Inflammatory macrophage (primary cell): ENCODE measurements at regions not wholly inside any gene's neighbourhood (a gene's known extent, or its start where the extent isn't known, plus 50 kb on each side); places are given as distances from the start of the nearest gene placed in this dataset.

Source experiments
- DNase-seq, 2 donors: peaks; one replicate each; pipeline ENCODE4 v3.0.0-alpha.2; 2020 to 2022

GRCh38 chr12:39124768-39125167 is 219.4 kb upstream of the CPNE8 start:
- no peak for DNase-seq

- DNase-seq: no peak
These were observed 218.3 kb upstream of the CPNE8 start for GRCh38 chr12:39123580-39124253.

- DNase-seq: no peak
These were observed 217.3 kb upstream of the CPNE8 start for GRCh38 chr12:39122562-39123204.

GRCh38 chr12:39116861-39117260 is 211.5 kb upstream of the CPNE8 start:
- DNase-seq: no peak

- no peak for DNase-seq
These were observed 206.7 kb upstream of the CPNE8 start for GRCh38 chr12:39112064-39112463.

DNA sequence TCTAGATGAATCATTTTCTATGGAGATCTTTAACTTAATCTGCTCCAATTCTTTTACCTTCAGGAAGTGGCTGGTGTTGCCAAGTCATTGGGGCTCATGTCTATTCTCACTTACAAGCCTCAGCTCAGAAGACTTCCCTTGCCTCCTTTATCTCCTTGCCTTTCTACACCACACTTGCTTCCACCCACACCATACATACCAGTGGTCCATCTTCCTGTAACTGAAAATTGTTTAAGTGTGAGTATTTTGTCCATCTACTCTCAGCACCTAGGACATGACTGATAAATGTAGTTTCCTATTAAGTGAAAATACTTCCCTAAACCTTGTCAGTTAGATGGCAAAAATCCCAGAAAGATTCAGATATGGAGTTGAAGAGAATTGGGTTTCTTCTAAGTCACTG is 199.7 kb upstream of the CPNE8 start:
- no peak for DNase-seq

DNA sequence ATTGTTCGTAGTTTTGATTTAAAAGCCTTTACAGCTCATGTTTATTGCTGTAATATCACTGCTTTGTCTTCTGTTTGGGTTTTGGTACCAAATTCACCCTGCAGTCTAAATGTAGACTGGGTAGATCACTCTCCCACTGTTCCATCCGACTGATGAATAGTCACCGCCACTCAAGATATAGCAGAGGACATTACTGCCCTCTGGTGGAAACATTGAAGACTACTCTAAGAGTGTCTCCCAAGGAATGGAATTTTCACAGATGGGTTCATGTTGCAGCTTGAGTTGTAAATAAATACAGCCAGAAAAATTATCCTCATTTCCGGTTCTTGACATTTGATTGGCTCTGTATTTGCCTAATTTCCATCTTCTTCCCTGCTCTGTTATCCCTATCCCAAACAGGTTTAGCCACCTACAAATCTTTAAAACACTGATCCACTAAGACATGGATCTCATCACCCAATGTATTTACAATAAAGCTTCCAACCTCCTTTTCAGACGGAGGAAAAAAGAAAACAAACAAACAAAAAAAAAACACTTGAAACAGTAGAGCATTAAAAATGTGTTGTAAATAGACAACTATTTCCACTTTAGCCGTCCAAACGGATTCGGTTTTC is 198.3 kb upstream of the CPNE8 start:
- peak; percentile 65 to 69 for DNase-seq

DNA sequence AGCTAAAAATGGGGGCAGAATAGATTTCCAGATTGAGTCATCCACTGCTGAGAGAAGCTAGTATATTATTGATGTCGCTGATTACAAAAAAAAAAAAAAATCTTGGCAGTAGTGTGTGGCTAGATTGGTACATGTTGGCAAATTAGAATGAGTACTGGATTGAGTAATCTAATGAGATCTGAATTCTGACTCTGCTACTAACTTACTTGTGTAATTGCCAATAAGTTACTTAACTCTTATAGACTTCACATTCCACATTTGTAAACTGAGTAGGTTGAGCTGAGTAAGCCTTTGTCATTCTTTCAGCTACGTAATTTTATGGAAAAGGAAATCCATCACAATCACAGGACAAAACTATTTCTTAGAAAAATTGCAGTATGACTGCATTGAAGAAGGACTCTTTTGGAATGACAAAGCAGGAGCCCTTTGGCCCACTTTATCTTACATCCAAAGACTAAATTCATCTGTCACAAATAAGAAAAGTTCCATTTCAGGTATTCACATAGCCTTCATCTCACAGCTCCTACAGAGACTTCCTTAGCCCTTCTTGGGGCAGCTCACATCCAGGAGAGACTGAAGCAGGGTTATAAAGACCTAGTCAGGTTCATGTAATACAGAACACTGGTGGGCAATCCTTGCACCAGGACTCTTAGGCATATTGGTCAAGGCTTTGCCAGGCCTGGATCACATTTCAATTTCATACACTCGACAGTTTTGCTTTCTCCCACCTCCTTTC is 197.3 kb upstream of the CPNE8 start:
- peak; percentile 15 to 28 for DNase-seq

DNA sequence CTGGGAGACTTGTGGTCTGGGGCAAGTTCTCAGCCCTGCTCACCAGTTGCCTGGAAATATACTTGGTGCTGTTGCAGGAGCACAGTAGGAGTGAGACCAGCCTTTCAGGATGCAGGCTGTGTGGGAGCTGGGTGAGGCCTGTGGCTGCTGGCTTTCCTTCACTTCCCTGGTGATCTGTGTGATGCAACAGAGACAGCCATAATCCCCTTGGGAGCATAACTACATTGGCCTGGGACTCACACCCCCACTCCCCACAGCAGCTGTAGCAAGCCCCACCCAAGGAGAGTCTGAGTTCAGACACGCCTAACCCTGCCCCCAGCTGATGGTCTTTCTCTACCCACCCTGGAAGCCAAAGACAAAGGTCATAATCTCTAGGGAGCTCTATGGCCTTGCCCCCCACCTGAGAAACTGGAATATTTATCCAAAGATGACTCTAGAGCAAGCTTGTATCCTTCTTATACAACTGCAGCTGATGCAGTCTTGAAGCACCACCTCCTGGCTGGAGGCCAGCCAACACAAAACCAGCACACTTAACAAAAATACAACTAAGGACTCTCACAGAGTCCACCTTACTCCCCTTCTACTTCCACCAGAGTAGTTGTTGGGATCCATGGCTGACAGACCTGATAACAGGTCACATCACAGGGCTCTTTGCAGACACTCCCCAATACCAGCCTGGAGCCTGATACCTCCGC is 190.4 kb upstream of the CPNE8 start:
- peak in 1 of 2 donors; percentile 6 for DNase-seq

- no peak for DNase-seq
These were observed 176.5 kb upstream of the CPNE8 start for GRCh38 chr12:39081910-39082309.

- no peak for DNase-seq
These were observed 171.8 kb upstream of the CPNE8 start for GRCh38 chr12:39077226-39077625.

DNA sequence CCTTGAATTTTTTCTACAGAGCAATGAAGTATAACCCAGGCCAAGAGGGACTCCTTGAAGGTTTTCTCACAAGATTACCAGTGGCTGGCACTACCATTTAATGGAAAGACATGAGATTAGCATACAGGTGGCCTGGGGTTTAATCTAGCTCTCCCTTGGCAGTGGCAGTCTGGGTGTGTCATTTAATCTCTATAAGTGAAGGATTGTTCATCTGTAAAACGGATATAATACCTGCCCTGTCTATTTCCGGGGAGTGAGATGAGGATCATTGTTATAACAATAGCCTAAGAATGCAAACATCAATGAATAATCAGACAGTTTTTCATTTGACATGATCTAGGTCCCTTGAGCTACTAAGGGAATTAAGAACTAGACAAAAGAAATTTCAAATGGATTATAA is 168.7 kb upstream of the CPNE8 start:
- DNase-seq: no peak

DNA sequence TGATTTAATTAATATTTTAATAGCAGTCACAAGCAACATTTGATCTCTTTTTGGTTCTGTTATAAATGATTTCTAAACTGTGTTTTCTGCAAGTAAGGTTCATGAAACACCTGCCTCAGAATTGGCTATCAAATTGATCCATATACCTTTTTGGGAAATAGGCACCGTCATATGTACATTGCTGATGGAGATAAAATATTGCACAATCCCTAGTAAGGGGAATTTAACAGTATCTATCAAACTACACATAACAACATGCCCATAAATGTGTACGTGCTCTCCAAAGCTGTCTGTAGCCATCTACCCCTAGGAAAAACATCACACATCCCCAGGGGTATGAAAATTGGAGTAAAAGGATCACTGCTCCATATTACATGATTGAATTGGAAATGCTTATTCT is 167.3 kb upstream of the CPNE8 start:
- no peak for DNase-seq

- DNase-seq: no peak
These were observed 166.2 kb upstream of the CPNE8 start for GRCh38 chr12:39071611-39072010.

GRCh38 chr12:39070775-39071174 is 165.4 kb upstream of the CPNE8 start:
- no peak for DNase-seq

DNA sequence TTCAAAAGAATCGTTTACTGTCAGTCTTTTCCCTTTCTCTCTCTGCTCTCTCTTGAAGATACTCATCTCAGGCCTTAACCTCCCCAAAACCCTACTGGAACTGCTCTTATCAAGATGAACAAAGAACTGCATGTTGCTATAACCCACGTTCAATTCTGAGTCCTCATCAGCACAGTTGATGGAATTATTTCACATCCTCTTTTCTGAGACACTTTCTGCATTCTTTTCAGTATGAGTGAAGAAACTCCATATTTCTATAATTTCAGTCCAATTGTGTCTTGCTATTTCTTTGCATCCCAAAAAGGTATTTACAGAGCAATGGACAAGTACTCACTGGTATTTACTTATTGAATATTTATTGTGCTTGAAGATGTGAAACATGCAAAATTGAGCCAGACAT is 160.1 kb upstream of the CPNE8 start:
- peak; percentile 6 to 27 for DNase-seq

DNA sequence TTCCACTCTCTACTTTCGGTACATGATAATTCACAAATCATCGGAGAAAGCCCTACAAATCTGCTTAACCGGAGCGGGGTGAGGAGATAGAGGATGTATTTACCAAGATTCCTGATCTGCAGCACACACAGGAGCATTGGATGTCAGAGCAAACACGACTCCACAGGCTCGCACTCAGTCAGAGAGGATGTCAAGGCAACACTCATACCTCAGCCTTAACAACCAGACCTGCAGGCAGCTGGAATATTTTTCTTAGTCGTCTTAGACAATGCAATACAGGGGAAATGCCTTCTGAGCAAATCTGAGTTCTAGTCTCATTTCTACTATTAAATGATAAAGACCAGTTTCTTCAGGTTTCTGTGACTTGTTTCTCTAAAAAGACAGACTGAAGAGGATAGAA is 159.3 kb upstream of the CPNE8 start:
- DNase-seq: no peak

- DNase-seq: no peak
These were observed 157.0 kb upstream of the CPNE8 start for GRCh38 chr12:39062266-39062996.

DNA sequence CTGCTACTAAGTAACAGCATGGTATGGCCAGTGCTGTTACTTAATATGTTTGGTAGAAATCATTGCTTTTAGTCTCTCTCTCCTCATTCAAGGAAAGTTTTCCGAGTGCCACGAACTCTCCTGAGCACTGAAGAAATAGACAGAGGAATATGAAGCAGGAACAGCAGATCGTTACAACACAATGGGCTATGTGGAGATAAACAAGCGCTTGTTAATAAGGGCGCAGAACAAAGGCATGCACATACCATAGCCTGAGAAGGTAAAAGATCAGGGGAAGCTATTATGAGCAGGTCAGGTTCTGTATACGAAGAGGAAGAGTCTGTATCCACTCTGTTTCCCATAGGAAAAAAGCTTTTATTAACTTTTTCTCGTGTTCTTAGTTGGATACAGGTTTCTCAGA is 156.2 kb upstream of the CPNE8 start:
- no peak for DNase-seq

- DNase-seq: no peak
These were observed 143.0 kb upstream of the CPNE8 start for GRCh38 chr12:39048395-39048794.

- no peak for DNase-seq
These were observed 142.3 kb upstream of the CPNE8 start for GRCh38 chr12:39047539-39048262.
